ENCODE measurements at regions not wholly inside any gene's neighbourhood (a gene's known extent, or its start where the extent isn't known, plus 50 kb on each side); places are given as distances from the start of the nearest gene placed in this dataset.

DNA sequence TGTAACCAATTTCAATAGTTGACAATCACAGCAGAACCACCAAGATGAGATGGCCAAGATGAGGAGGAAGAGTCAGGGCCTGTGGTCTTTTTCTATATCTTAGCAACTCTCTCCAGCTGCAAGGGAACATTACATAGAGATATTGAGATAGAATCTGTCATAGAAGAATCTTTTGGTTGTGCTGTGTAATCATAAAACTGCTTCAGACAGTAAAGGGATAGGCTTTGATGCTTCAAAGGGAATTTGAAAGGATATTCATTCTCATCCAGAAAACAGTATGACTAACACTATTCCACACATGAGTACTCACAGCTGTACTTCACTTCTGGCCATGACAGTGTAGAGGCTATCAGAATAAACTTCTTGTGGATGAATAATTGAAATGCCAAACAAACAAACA lies 145.9 kb downstream of the YIPF5 start:
- Histone ChIP-seq H3K4me1 (ENCODE audit: control insufficient read depth, insufficient read depth, low read length) (peaks cover 6% of the 10 kb centered on the region), H3K36me3 (ENCODE audit: control insufficient read depth in 2 of 2, insufficient read depth in 2 of 2, low read length in 2 of 2) (no peaks in the 10 kb centered on the region), H3K27me3 (ENCODE audit: control insufficient read depth in 1 of 2, insufficient read depth in 2 of 2, low read length in 2 of 2) (no peaks in the 10 kb centered on the region), H3K9me3 (ENCODE audit: control insufficient read depth in 2 of 2, low read length in 2 of 2) (no peaks in the 10 kb centered on the region), H3K4me3 (ENCODE audit: low read length in 2 of 2) (no peak overlapping the region), H3K27ac (ENCODE audit: low read length) (no peak overlapping the region), H3K9ac (ENCODE audit: low read length in 2 of 2) (no peak overlapping the region)

DNA sequence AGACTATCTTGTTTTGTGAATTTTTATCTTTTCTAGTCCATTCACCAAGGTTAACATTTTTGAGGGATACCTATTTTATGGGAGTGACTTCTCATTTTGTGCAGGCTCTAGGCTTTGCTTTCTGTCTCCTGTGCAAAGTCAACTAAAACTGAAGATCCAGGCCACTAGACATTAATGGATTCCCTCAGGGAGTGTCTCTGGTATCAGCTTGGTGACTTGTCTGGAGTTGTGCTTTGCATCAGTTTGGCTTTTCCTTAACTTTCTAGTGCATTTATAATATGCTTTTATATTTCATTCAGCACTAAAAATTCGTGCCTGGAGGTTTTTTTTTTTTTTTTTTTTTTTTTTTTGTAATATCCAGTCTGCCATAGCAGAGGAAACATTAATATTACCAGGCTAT lies 144.2 kb downstream of the YIPF5 start:
- no peaks in the 10 kb centered on the region for H3K36me3 ChIP-seq (ENCODE audit: control insufficient read depth in 2 of 2, insufficient read depth in 2 of 2, low read length in 2 of 2)
- H3K27ac ChIP-seq (ENCODE audit: low read length), result no peak overlapping the region
- peaks cover 6% of the 10 kb centered on the region for H3K4me1 ChIP-seq (ENCODE audit: control insufficient read depth, insufficient read depth, low read length)
- H3K9me3 ChIP-seq (ENCODE audit: control insufficient read depth in 2 of 2, low read length in 2 of 2), result no peaks in the 10 kb centered on the region
- no peaks in the 10 kb centered on the region for H3K27me3 ChIP-seq (ENCODE audit: control insufficient read depth in 1 of 2, insufficient read depth in 2 of 2, low read length in 2 of 2)
- no peak overlapping the region for H3K9ac ChIP-seq (ENCODE audit: low read length in 2 of 2)
- no peak overlapping the region for H3K4me3 ChIP-seq (ENCODE audit: low read length in 2 of 2)

- H3K36me3 ChIP-seq (ENCODE audit: control insufficient read depth in 2 of 2, insufficient read depth in 2 of 2, low read length in 2 of 2), result no peaks in the 10 kb centered on the region
- H3K4me1 ChIP-seq (ENCODE audit: control insufficient read depth, insufficient read depth, low read length), result peaks cover 15% of the 10 kb centered on the region
- H3K4me3 ChIP-seq (ENCODE audit: low read length in 2 of 2), result peak overlapping the region; percentile 37 to 54
- no peaks in the 10 kb centered on the region for H3K9me3 ChIP-seq (ENCODE audit: control insufficient read depth in 2 of 2, low read length in 2 of 2)
- H3K9ac ChIP-seq (ENCODE audit: low read length in 2 of 2), result peak overlapping the region in 1 of 2 donors; percentile 38
- H3K27me3 ChIP-seq (ENCODE audit: control insufficient read depth in 1 of 2, insufficient read depth in 2 of 2, low read length in 2 of 2), result no peaks in the 10 kb centered on the region
- H3K27ac ChIP-seq (ENCODE audit: low read length), result peak overlapping the region; percentile 73
Observed at GRCh38 chr5:144028058-144028457, 142.4 kb downstream of the YIPF5 start.

DNA sequence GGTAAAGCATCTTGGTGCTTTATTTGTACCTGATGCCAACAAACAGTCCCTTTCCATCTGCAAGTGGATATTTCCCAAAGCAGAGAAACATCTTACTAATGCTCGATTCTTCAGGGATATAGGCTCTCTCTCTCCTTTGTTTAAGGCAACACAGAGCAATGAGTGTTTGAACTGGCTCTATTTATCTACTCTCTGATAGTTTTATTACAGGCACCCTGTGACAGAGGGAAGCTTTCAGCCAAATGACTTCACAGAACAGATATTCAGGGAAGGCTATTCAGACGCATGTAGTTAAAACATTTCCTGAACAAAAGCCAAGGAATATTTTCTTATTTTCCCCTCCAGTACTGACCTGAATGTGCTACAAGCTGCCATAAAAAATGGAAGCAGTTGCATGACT lies 141.8 kb downstream of the YIPF5 start:
- Histone ChIP-seq H3K9me3 (ENCODE audit: control insufficient read depth in 2 of 2, low read length in 2 of 2) (no peaks in the 10 kb centered on the region), H3K27ac (ENCODE audit: low read length) (peak overlapping the region; percentile 73), H3K27me3 (ENCODE audit: control insufficient read depth in 1 of 2, insufficient read depth in 2 of 2, low read length in 2 of 2) (no peaks in the 10 kb centered on the region), H3K9ac (ENCODE audit: low read length in 2 of 2) (peak overlapping the region in 1 of 2 donors; percentile 38), H3K36me3 (ENCODE audit: control insufficient read depth in 2 of 2, insufficient read depth in 2 of 2, low read length in 2 of 2) (no peaks in the 10 kb centered on the region), H3K4me1 (ENCODE audit: control insufficient read depth, insufficient read depth, low read length) (peaks cover 20% of the 10 kb centered on the region), H3K4me3 (ENCODE audit: low read length in 2 of 2) (peak overlapping the region; percentile 37 to 54)

DNA sequence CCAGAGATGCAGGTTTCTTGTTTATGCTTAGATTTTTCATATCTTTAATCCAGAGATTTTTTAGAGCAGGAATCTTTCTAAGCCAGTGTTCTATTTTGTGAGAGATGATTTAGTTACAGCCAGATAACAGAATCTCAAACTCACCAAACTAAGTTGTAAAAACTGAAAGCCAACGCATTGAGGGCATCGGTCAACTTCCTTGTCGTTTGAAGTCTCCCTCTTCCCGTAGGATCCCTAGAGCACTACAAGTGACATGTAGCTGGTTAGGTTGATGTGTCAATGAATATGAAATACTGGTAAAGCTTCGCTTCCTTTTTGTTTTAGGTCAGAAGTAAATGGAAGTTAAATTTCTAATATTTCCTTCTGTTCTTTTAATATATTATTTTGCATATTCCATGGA lies 139.6 kb downstream of the YIPF5 start:
- no peak overlapping the region for H3K27ac ChIP-seq (ENCODE audit: low read length)
- H3K9me3 ChIP-seq (ENCODE audit: control insufficient read depth in 2 of 2, low read length in 2 of 2), result no peaks in the 10 kb centered on the region
- H3K4me1 ChIP-seq (ENCODE audit: control insufficient read depth, insufficient read depth, low read length), result peaks cover 20% of the 10 kb centered on the region
- H3K36me3 ChIP-seq (ENCODE audit: control insufficient read depth in 2 of 2, insufficient read depth in 2 of 2, low read length in 2 of 2), result no peaks in the 10 kb centered on the region
- no peak overlapping the region for H3K9ac ChIP-seq (ENCODE audit: low read length in 2 of 2)
- H3K4me3 ChIP-seq (ENCODE audit: low read length in 2 of 2), result no peak overlapping the region
- no peaks in the 10 kb centered on the region for H3K27me3 ChIP-seq (ENCODE audit: control insufficient read depth in 1 of 2, insufficient read depth in 2 of 2, low read length in 2 of 2)

DNA sequence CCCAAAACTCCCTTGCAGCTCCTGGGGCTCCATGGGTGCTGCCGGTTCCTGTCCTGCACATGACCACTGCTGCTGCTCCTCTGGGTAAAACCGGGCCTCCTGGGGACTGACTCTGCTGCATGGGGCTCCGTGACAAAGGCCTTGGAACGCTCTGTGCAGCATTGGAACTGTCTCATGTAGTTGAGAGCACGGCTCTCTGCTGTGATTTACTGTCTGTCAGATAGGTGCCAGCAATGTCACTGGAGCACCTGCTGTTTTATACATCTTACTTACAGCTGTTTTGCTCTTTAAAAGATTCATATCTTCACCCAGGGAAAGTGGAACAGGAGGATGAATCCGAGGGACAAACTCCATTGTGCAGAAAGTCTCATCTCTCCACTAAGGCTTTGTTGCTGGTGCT lies 138.1 kb downstream of the YIPF5 start:
- Histone ChIP-seq H3K27me3 (ENCODE audit: control insufficient read depth in 1 of 2, insufficient read depth in 2 of 2, low read length in 2 of 2) (no peaks in the 10 kb centered on the region), H3K36me3 (ENCODE audit: control insufficient read depth in 2 of 2, insufficient read depth in 2 of 2, low read length in 2 of 2) (no peaks in the 10 kb centered on the region), H3K27ac (ENCODE audit: low read length) (no peak overlapping the region), H3K4me3 (ENCODE audit: low read length in 2 of 2) (peak overlapping the region in 1 of 2 donors; percentile 36), H3K9ac (ENCODE audit: low read length in 2 of 2) (no peak overlapping the region), H3K4me1 (ENCODE audit: control insufficient read depth, insufficient read depth, low read length) (peaks cover 20% of the 10 kb centered on the region), H3K9me3 (ENCODE audit: control insufficient read depth in 2 of 2, low read length in 2 of 2) (no peaks in the 10 kb centered on the region)

- peaks cover 17% of the 10 kb centered on the region for H3K4me1 ChIP-seq (ENCODE audit: control insufficient read depth, insufficient read depth, low read length)
- no peaks in the 10 kb centered on the region for H3K9me3 ChIP-seq (ENCODE audit: control insufficient read depth in 2 of 2, low read length in 2 of 2)
- H3K27ac ChIP-seq (ENCODE audit: low read length), result no peak overlapping the region
- H3K36me3 ChIP-seq (ENCODE audit: control insufficient read depth in 2 of 2, insufficient read depth in 2 of 2, low read length in 2 of 2), result no peaks in the 10 kb centered on the region
- no peak overlapping the region for H3K9ac ChIP-seq (ENCODE audit: low read length in 2 of 2)
- no peak overlapping the region for H3K4me3 ChIP-seq (ENCODE audit: low read length in 2 of 2)
- H3K27me3 ChIP-seq (ENCODE audit: control insufficient read depth in 1 of 2, insufficient read depth in 2 of 2, low read length in 2 of 2), result no peaks in the 10 kb centered on the region
Observed at GRCh38 chr5:144033486-144033885, 137.0 kb downstream of the YIPF5 start.

DNA sequence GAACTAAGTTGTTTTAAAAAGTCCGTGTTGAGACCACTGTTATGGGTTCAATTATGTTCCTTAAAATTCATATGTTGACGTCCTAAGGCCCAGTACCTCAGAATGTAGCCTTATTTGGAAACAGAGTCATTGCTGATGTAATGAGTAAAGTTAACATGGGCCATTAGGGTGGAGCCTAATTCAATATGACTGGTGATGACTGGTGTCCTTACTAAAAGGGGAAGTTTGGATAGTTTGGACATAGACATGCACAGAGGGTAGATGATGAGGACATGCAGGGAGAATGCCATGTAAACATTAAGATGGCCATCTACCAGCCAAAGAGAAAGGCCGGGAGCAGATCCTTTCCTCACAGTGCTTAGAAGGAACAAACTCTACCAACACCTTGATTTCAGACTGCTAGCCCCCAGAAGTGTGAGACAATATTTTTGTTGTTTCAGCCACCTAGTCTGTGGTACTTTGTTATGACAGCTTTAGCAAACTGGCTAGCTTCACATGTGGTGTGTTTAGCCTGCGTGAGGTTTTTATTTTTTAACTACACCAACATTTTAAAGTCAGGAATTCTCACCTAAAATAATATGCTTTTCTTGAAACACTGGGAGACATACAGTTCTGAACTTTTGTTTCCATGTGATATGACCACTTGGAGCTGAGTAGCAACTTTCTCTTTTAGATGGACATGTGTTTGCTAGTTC lies 135.3 kb downstream of the YIPF5 start:
- peaks cover 14% of the 10 kb centered on the region for H3K4me1 ChIP-seq (ENCODE audit: control insufficient read depth, insufficient read depth, low read length)
- no peak overlapping the region for H3K27ac ChIP-seq (ENCODE audit: low read length)

GRCh38 chr5:144036476-144036875 lies 134.0 kb downstream of the YIPF5 start:
- peaks cover 14% of the 10 kb centered on the region for H3K4me1 ChIP-seq (ENCODE audit: control insufficient read depth, insufficient read depth, low read length)
- H3K27me3 ChIP-seq (ENCODE audit: control insufficient read depth in 1 of 2, insufficient read depth in 2 of 2, low read length in 2 of 2), result no peaks in the 10 kb centered on the region
- no peak overlapping the region for H3K9ac ChIP-seq (ENCODE audit: low read length in 2 of 2)
- no peaks in the 10 kb centered on the region for H3K9me3 ChIP-seq (ENCODE audit: control insufficient read depth in 2 of 2, low read length in 2 of 2)
- no peak overlapping the region for H3K4me3 ChIP-seq (ENCODE audit: low read length in 2 of 2)
- no peak overlapping the region for H3K27ac ChIP-seq (ENCODE audit: low read length)
- H3K36me3 ChIP-seq (ENCODE audit: control insufficient read depth in 2 of 2, insufficient read depth in 2 of 2, low read length in 2 of 2), result no peaks in the 10 kb centered on the region

More for the DNA sequence above, 135.3 kb downstream of the YIPF5 start:
- H3K9ac ChIP-seq (ENCODE audit: low read length in 2 of 2), result no peak overlapping the region
- no peaks in the 10 kb centered on the region for H3K36me3 ChIP-seq (ENCODE audit: control insufficient read depth in 2 of 2, insufficient read depth in 2 of 2, low read length in 2 of 2)
- H3K9me3 ChIP-seq (ENCODE audit: control insufficient read depth in 2 of 2, low read length in 2 of 2), result no peaks in the 10 kb centered on the region
- no peaks in the 10 kb centered on the region for H3K27me3 ChIP-seq (ENCODE audit: control insufficient read depth in 1 of 2, insufficient read depth in 2 of 2, low read length in 2 of 2)
- H3K4me3 ChIP-seq (ENCODE audit: low read length in 2 of 2), result no peak overlapping the region

DNA sequence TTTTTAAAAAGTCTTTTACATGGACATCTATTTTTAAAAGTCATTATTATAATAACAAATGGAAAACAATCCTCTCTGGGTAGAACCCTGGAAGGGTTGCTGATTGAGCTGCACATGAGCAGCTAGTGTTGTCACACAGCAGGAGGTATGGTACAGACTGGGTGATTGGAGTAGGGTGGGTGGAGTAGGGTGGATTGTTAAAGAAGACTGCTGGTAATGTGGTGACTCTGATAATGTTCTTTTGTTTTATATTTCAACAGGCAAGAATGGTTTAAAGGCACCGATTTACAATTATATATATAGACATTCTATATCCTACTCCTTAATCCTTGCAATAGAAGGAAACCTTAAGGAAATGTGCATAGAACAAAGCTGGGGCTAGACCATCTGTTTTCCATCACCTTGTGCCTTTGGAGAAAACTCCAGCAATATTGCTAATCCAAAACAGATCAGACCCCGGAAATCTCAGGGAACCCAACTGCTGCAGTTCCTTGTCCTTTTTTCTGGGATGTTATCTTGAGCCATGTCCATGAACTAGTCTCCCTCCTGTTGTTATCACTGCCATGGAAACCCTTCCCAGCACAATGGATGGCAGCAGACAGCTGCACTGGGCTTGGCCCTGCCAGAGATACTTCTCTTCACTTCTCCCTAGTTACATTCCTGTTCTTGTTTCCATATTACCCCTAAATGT lies 129.7 kb downstream of the YIPF5 start:
- no peaks in the 10 kb centered on the region for H3K27me3 ChIP-seq (ENCODE audit: control insufficient read depth in 1 of 2, insufficient read depth in 2 of 2, low read length in 2 of 2)
- H3K9me3 ChIP-seq (ENCODE audit: control insufficient read depth in 2 of 2, low read length in 2 of 2), result no peaks in the 10 kb centered on the region
- H3K36me3 ChIP-seq (ENCODE audit: control insufficient read depth in 2 of 2, insufficient read depth in 2 of 2, low read length in 2 of 2), result no peaks in the 10 kb centered on the region
- H3K4me1 ChIP-seq (ENCODE audit: control insufficient read depth, insufficient read depth, low read length), result no peaks in the 10 kb centered on the region
- H3K4me3 ChIP-seq (ENCODE audit: low read length in 2 of 2), result no peak overlapping the region
- no peak overlapping the region for H3K27ac ChIP-seq (ENCODE audit: low read length)
- no peak overlapping the region for H3K9ac ChIP-seq (ENCODE audit: low read length in 2 of 2)

DNA sequence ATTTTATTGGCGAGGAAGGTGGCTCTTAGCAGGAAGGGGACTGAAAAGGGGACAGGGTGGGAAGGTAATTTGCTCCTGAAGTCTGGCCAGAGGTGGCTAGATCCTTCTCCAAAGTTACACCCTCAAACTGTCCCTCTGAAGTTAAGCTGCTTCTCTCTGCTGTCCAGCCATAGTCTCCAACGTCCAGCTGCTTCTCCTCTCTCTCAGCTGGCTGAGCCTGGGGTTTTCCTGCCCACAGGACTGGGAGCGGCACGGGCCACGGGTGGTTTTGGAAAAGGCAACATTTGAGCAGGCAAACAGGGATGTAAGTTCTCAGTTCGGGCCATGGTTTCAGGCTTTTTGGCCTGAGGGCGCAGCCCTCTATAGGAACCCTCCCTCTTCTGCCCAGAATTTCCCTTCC lies 128.3 kb downstream of the YIPF5 start:
- Histone ChIP-seq H3K4me3 (ENCODE audit: low read length in 2 of 2) (no peak overlapping the region), H3K9me3 (ENCODE audit: control insufficient read depth in 2 of 2, low read length in 2 of 2) (no peaks in the 10 kb centered on the region), H3K4me1 (ENCODE audit: control insufficient read depth, insufficient read depth, low read length) (no peaks in the 10 kb centered on the region), H3K27me3 (ENCODE audit: control insufficient read depth in 1 of 2, insufficient read depth in 2 of 2, low read length in 2 of 2) (no peaks in the 10 kb centered on the region), H3K36me3 (ENCODE audit: control insufficient read depth in 2 of 2, insufficient read depth in 2 of 2, low read length in 2 of 2) (no peaks in the 10 kb centered on the region), H3K9ac (ENCODE audit: low read length in 2 of 2) (no peak overlapping the region), H3K27ac (ENCODE audit: low read length) (no peak overlapping the region)
